ENCODE measurements at regions not wholly inside any gene's neighbourhood (a gene's known extent, or its start where the extent isn't known, plus 50 kb on each side); places are given as distances from the start of the nearest gene placed in this dataset.

DNA sequence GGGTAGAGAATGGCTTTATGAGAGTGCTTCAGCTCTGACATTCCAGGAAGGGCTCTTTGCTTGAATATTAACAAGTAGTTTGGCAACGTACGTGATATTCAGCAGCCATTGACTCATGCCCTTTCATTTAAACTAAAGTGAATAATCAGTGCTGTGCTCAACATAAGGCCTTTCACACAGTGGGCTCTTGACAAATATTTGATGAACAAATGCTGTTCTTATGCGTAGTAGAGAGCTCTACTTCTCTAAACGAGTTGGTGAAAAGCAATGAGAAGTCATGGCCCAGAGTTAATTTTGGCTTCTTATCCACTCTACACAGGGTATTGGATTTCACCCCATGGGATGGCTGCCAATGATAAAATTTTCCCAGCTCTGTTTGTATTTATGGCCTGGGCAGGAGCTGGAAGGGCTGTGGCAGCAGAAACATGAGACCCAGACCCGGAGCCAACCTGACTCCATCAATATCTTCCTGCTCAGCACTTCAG is 338.9 kb downstream of the CCDC85A start:
- TF ChIP-seq CTCF (conservative IDR thresholded peaks at IDR 0.05), result no peak
- TF ChIP-seq EZH2 (IDR thresholded peaks at IDR 0.05; ENCODE audit: low read depth), result no peak

Measured in PC-9 (cell line).